GM19099 (cell line): ENCODE measurements at regions not wholly inside any gene's neighbourhood (a gene's known extent, or its start where the extent isn't known, plus 50 kb on each side); places are given as distances from the start of the nearest gene placed in this dataset.

ENCODE experiments used
- POLR2A ChIP-seq: IDR thresholded peaks from 3 replicates; pipeline ENCODE4 v1.6.1; 2011; ENCODE audit warnings: low read depth; ENCODE audit not compliant: insufficient read length; ENCODE audit errors: extremely low read depth

DNA sequence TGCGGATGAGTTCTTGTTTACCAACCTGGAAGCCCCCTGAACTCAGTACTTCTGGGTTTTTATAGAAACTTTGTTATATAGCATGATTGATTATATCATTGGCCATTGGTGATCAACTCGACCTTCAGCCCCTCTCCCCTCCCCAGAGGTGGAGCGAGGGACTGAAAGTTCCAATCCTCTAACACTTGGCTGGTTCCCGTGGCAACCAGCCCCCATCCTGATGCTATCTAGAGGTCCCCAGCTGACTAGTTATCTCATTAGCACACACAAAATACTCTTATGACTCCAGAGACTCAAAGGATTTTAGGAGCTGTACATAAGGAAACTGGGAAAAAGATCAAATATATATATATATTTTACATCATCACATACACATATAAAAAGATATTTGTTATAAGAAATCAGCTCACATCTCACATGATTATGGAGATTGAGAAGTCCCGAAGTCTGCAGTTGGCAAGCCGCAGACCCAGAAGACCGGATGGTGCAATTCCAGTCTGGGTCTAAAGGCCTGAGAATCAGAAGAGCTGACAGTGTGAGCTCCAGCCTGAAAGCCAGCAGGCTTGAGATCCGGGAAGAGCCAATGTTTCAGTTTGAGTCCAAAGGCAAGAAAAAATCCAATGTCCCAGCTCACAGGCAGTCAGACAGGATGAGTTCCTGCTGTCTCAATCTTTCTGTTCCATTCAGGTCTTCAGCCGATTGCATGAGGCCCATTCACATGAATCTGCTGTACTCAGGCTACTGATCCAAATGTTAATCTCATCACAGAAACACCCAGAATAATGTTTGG lies 179.3 kb upstream of the DTNBP1 start:
- TF ChIP-seq POLR2A, result no peak

GRCh38 chr6:15839969-15840541 lies 177.2 kb upstream of the DTNBP1 start:
- TF ChIP-seq POLR2A, result no peak

DNA sequence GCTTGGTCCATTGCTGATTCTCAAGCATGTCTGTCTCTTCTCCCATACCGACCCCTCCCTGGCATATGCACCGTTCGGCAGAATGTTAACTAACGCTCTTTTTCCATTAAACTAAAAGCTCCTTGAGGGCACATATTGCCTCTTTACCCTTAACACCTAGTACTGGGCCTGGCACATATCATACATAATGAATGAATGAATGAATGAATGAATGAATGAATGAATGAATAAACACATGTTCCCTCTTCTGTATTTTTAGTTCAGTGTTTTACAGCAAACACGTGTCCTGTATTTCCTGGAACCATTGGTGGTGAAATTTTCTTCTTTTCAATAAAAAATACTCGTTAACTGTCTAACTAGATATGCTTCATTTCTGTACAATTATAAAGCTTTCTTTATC lies 174.4 kb upstream of the DTNBP1 start:
- TF ChIP-seq POLR2A, result no peak

GRCh38 chr6:15832841-15833240 lies 170.0 kb upstream of the DTNBP1 start:
- no peak for TF ChIP-seq POLR2A

GRCh38 chr6:15829156-15829555 lies 166.3 kb upstream of the DTNBP1 start:
- TF ChIP-seq POLR2A, result no peak

- no peak for TF ChIP-seq POLR2A
Measured at GRCh38 chr6:15827496-15828255, 164.8 kb upstream of the DTNBP1 start.

GRCh38 chr6:15826814-15827318 lies 164.0 kb upstream of the DTNBP1 start:
- no peak for TF ChIP-seq POLR2A

DNA sequence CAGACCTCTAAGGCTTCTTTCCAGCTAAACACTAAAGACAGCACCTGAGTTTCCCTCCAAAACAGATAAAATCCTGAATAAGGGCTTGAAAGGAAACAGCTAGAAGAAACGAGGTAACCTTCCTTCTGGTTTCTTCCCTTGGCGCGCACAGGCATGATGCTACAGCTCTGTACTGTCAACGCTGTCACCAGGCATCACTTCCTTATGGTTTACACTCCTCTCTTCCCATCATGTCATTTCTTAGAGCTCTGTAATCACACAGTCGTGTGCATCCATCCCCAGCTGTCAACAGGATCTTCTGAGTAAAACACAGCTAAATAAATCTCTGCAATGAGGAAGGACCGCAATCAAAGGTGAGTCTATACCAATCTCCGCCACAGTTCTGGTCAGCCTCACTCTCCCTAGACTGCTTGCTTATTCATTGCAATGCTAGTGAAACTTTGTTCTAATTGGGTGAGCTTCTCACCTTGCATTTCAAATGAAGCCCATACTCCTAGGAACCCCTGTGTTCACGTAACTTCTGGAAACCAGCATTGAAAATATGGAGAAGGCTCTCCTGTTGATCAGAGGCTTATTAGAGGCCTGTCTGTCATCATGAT lies 162.6 kb upstream of the DTNBP1 start:
- no peak for TF ChIP-seq POLR2A

- no peak for TF ChIP-seq POLR2A
Measured at GRCh38 chr6:15824811-15825210, 162.0 kb upstream of the DTNBP1 start.

DNA sequence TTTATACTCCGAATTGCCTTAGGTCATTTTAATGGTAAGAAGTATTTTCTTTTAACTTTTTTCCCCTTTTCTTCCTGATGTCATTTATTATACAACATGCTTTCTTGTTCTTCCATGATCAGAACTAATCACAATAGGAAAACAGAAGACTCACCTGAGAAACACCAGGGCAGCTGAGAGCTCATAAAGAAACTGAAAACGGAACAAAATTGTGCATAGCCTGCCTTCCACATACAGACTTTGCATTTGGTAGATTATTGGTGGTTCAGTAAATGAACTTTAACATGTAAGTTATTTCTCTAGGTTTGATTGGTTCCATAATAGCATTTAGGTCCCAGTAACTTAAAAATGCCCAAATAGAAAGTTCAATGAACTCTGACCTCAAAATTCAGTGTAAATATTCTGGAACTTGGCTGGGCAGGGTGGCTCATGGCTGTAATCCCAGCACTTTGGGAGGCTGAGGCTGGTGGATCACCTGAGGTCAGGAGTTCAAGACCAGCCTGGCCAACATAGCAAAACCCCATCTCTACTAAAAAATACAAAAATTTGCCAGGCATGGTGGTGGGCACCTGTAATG lies 161.1 kb upstream of the DTNBP1 start:
- TF ChIP-seq POLR2A, result no peak

GRCh38 chr6:15822835-15823234 lies 160.0 kb upstream of the DTNBP1 start:
- TF ChIP-seq POLR2A, result no peak

DNA sequence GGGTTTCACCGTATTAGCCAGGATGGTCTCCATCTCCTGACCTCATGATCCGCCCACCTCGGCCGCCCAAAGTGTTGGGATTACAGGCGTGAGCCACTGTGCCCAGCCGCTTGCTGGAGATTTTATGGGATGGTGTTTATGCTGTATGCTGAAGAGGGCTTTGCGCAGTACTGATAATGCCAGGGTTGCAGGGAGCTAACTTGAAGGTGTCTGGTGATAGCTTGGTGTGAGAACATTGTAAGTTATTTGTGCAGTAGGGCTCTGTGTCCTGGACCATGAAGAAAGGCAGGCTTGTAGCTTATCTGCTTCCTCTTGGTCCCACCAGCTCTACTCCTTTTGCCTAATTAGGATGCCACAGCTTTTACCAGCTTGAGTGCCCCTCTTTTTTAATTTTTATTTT lies 157.0 kb upstream of the DTNBP1 start:
- no peak for TF ChIP-seq POLR2A

DNA sequence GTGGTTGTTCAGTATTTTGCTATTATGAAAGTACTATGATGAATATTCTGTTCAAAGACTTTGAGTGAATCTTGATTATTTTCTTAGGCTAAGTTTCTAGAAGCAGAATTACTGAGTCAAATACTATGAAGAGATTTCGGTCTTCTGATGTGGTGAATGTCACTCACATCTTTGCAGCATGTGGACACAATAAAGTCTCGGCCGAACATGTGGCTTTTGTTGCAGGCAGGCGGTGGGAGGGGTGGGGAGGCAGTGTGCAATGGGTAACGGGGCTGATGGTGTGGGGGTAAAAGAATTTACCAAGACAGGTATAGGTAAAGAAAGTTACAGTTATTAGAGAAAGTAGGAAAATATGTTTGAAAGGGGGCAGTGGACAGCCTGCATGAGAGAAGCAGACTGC lies 156.4 kb upstream of the DTNBP1 start:
- TF ChIP-seq POLR2A, result no peak

GRCh38 chr6:15818491-15818890 lies 155.7 kb upstream of the DTNBP1 start:
- TF ChIP-seq POLR2A, result no peak

DNA sequence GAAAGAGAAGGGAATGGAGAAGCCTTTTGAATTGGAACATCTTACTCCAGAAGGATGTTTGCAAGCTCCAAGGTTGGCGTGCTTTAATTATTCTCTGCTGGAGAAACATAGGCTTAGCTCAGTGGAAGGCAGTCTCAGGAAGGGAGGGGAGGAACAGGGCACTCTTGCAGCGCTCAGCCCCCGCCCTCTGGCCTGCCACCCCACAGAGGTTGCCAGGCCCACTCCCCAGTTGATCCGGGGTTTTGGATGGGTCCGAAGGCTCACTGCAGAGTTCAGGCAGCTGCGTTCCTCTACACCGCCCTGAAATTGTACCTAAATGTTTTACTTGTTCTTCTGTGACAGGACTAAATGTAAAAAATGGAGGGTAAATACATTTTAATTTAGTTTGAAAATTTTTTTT lies 155.2 kb upstream of the DTNBP1 start:
- no peak for TF ChIP-seq POLR2A

DNA sequence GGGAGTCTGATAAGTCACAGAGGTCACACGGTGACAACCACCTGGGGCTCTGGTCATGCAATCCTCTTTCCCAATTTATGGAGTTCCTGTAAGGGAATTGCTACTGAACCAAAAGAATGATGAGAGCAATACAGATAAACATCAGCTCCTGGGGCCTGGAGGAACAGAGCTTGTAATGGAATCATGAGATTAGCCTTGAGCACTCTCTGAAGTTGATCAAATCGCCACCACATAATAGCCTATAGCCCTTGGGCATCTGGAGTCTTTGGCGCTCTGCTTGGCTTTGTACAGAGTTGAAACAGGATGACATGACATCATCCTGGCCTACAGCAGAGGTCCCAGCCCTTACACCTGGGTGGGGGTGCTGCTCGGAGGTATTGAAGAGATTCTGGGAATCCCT lies 154.3 kb upstream of the DTNBP1 start:
- TF ChIP-seq POLR2A, result no peak

DNA sequence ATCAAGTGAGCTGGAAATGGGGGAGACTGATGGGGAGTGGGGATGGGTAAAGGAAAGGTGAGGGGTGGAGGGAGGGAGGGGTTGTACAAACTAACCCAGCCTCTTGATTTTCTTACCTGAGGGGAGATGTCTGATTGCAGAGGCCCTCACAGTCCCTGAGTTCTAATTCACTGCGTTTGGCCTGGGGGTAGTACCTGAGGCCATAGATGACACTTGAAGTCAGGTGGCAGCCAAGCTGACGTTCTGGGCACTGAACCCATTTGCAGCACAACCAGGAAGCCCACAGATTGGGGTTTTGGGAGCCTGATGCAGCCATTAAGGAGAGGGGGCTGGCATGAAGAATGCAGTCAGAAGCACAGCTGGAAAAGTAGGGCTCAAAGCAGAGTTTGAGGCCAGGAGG lies 153.8 kb upstream of the DTNBP1 start:
- no peak for TF ChIP-seq POLR2A
